Lung (tissue), 11 donors: ENCODE measurements at regions not wholly inside any gene's neighbourhood (a gene's known extent, or its start where the extent isn't known, plus 50 kb on each side); places are given as distances from the start of the nearest gene placed in this dataset.
A peak's percentile ranks its signal among the peaks of the same experiment; 100 is the strongest.

Source experiments
- ATAC-seq: fragments of 200-7000 bp; cut with Tn5 transposase; one replicate; pipeline ENCODE4 v1.9.1; 2020; ENCODE audit warnings: moderate number of reproducible peaks; ENCODE audit not compliant: insufficient read depth, low FRiP score
- DNase-seq, 3 donors: peaks; one replicate each; pipeline ENCODE4 v3.0.0-alpha.2; 2013 to 2017
- H3K27ac ChIP-seq, 2 donors: one replicate each; pipeline ENCODE4 v1.5.1; 2013; ENCODE audit warnings: mild to moderate bottlenecking in 2 of 2, moderate library complexity in 2 of 2, control low read depth in 1 of 2, inconsistent platforms in 1 of 2, low read depth in 1 of 2, low read length in 1 of 2
- H3K27me3 ChIP-seq, 3 donors: one replicate each; pipeline ENCODE4 v1.5.1; 2013; ENCODE audit warnings: low read length in 2 of 3; ENCODE audit not compliant: control insufficient read depth in 3 of 3, insufficient read depth in 3 of 3
- H3K36me3 ChIP-seq, 4 donors: one replicate each; pipeline ENCODE4 v1.5.1; 2013; ENCODE audit warnings: low read length in 4 of 4, mild to moderate bottlenecking in 1 of 4, moderate library complexity in 1 of 4; ENCODE audit not compliant: control insufficient read depth in 4 of 4, insufficient read depth in 4 of 4
- H3K4me1 ChIP-seq, 5 donors: one replicate each; pipeline ENCODE4 v1.5.1; 2013; ENCODE audit warnings: low read length in 5 of 5, mild to moderate bottlenecking in 2 of 5, moderate library complexity in 1 of 5; ENCODE audit not compliant: control insufficient read depth in 5 of 5, insufficient read depth in 5 of 5
- H3K4me3 ChIP-seq: one replicate; pipeline ENCODE4 v1.5.1; 2013; ENCODE audit warnings: mild to moderate bottlenecking, control low read depth, moderate library complexity
- H3K9ac ChIP-seq, 2 donors: one replicate each; pipeline ENCODE4 v1.5.1; 2013; ENCODE audit warnings: low read length in 2 of 2, control low read depth in 1 of 2; ENCODE audit not compliant: insufficient read depth in 1 of 2
- H3K9me3 ChIP-seq, 4 donors: one replicate each; pipeline ENCODE4 v1.5.1; 2013; ENCODE audit warnings: low read length in 3 of 4, mild to moderate bottlenecking in 1 of 4, moderate library complexity in 1 of 4; ENCODE audit not compliant: control insufficient read depth in 4 of 4, insufficient read depth in 3 of 4
- WGBS, 2 donors: extraction: QIAGEN DNeasy Blood & Tissue Kit; methylation state at CpG; one replicate each; pipeline ENCODE4 v1.1.7; 2013; 5-methylcytosine and 5-hydroxymethylcytosine counted together
- TF ChIP-seq, protein P1 (sequence below): IDR thresholded peaks from 2 replicates; pipeline ENCODE4 v1.5.1; 2012; ENCODE audit warnings: mild to moderate bottlenecking; ENCODE audit errors: control extremely low read depth, extremely low read depth
- donor health status: control.
- donor health status: control.
- donor health status: Bipolar disorder and iron deficiency.
- donor health status: healthy.
- donor health status: DM: yes; HTN: yes; CAD: no.

DNA sequence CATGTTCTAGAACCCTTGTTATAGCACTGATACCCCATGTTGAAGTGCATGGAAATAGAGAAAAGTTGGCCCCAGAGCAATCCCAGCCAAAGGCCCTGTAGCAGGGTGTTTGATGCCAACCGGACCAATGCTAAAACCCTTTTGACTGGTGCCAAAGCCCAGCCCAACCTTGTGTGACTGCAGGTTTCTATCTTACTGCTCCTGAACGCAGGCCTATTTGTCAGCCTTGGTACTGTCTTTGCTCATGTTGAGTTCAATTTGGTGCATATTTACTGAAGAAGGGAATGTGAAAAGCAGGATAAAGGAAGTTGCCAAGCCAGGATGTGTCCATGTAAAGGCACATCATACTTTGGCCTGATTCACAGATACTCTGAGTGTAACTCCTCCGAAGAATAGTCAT is 51.7 kb upstream of the NFASC start:
- Histone ChIP-seq H3K4me1 (peaks cover 0 to 10% (median 0%) of the 10 kb centered on the region in 5 donors), H3K4me3 (no peak overlapping the region), H3K27ac (peak overlapping the region in 1 of 2 donors; percentile 1), H3K9me3 (peaks cover 0 to 2% (median 0%) of the 10 kb centered on the region in 4 donors), H3K36me3 (no peaks in the 10 kb centered on the region), H3K27me3 (no peaks in the 10 kb centered on the region), H3K9ac (no peak overlapping the region)
- TF ChIP-seq, protein P1, sequence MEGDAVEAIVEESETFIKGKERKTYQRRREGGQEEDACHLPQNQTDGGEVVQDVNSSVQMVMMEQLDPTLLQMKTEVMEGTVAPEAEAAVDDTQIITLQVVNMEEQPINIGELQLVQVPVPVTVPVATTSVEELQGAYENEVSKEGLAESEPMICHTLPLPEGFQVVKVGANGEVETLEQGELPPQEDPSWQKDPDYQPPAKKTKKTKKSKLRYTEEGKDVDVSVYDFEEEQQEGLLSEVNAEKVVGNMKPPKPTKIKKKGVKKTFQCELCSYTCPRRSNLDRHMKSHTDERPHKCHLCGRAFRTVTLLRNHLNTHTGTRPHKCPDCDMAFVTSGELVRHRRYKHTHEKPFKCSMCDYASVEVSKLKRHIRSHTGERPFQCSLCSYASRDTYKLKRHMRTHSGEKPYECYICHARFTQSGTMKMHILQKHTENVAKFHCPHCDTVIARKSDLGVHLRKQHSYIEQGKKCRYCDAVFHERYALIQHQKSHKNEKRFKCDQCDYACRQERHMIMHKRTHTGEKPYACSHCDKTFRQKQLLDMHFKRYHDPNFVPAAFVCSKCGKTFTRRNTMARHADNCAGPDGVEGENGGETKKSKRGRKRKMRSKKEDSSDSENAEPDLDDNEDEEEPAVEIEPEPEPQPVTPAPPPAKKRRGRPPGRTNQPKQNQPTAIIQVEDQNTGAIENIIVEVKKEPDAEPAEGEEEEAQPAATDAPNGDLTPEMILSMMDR, result no peak
- ATAC-seq, result no peak
- DNase-seq, result no peak
- WGBS, 2 donors, result 66 to 84% methylated on average over 3 of the region's 3 CpGs

DNA sequence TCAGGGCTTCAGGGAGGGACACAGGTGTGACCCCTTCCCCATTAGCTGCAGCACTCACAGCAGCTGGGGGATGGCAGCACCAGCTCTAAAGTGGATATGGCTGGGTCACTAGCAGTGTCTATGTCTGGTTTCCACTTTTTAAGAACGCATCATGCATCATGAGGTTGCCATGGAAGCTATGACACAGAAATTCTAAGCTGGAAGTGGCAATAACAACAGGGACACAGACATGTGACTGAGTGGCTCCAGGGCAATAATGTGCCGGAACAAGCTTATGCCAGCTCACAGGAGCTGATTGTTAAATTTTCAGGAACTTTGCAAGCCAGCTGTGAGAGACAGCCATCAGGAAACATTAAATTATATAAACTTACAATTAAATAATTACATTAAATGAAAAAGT is 51.2 kb upstream of the NFASC start:
- Histone ChIP-seq H3K4me3 (no peak overlapping the region), H3K27ac (no peak overlapping the region), H3K9ac (no peak overlapping the region), H3K36me3 (no peaks in the 10 kb centered on the region), H3K27me3 (no peaks in the 10 kb centered on the region), H3K4me1 (peaks cover 0 to 10% (median 0%) of the 10 kb centered on the region in 5 donors), H3K9me3 (peaks cover 0 to 2% (median 0%) of the 10 kb centered on the region in 4 donors)
- TF ChIP-seq, protein P1, result no peak
- no peak for ATAC-seq
- no peak for DNase-seq
- 80 to 85% methylated on average over 2 of the region's 2 CpGs for WGBS, 2 donors
